OCI-LY7 (cell line): ENCODE measurements at regions not wholly inside any gene's neighbourhood (a gene's known extent, or its start where the extent isn't known, plus 50 kb on each side); places are given as distances from the start of the nearest gene placed in this dataset.

ENCODE experiments used
- BruUV-seq: library from RNA; stranded (reverse); fragments of 400-500 nt; replicated peaks from 2 replicates; lab custom pipeline; 2021; lab: Mats Ljungman, UMichigan
- CTCF ChIA-PET: fragments of 300-600 bp; sonication (Branson Sonifier 250); formaldehyde crosslinking; loops from one replicate; lab custom pipeline; 2022; ENCODE audit warnings: antibody characterized with exemption; ENCODE audit not compliant: unreplicated experiment; lab: Charles Lee
- POLR2A ChIA-PET: fragments of 300-600 bp; sonication (Branson Sonifier 250); formaldehyde crosslinking; loops from one replicate; lab custom pipeline; 2022; ENCODE audit warnings: antibody characterized with exemption; lab: Charles Lee
- DNase-seq: peaks from one replicate; pipeline ENCODE4 v3.0.0-alpha.2; 2015; ENCODE audit warnings: low spot score
- H2AFZ ChIP-seq: fragments of 200-600 bp; sonication (generic), shearing (Covaris generic); 2 replicates; pipeline ENCODE4 v1.6.1; 2014; ENCODE audit warnings: mild to moderate bottlenecking, antibody characterized with exemption, low read length, moderate library complexity
- H3K27ac ChIP-seq: fragments of 200-600 bp; sonication (generic); 2 replicates; pipeline ENCODE4 v1.5.1; 2014; ENCODE audit warnings: mixed run types, low read depth, mild to moderate bottlenecking, moderate library complexity, low read length, inconsistent platforms; ENCODE audit not compliant: poor library complexity, severe bottlenecking
- H3K36me3 ChIP-seq: fragments of 200-600 bp; sonication (generic); 2 replicates; pipeline ENCODE4 v1.6.1; 2014; ENCODE audit warnings: mild to moderate bottlenecking, antibody characterized with exemption, low read length, moderate library complexity, mixed read lengths; ENCODE audit not compliant: insufficient read depth
- H3K4me1 ChIP-seq: fragments of 200-600 bp; sonication (generic); 2 replicates; pipeline ENCODE4 v1.5.1; 2014; ENCODE audit warnings: mild to moderate bottlenecking, low read length; ENCODE audit not compliant: insufficient read depth, poor library complexity, severe bottlenecking
- H3K4me2 ChIP-seq: fragments of 200-600 bp; sonication (generic); 2 replicates; pipeline ENCODE4 v1.6.1; 2014; ENCODE audit warnings: mild to moderate bottlenecking, low read length
- H3K4me3 ChIP-seq: fragments of 200-600 bp; sonication (generic); 2 replicates; pipeline ENCODE4 v1.5.1; 2014; ENCODE audit warnings: mild to moderate bottlenecking, low read depth, low read length; ENCODE audit not compliant: poor library complexity, severe bottlenecking
- H3K79me2 ChIP-seq: fragments of 200-600 bp; sonication (generic); 2 replicates; pipeline ENCODE4 v1.6.1; 2016; ENCODE audit warnings: low read depth, mild to moderate bottlenecking, low read length, moderate library complexity, mixed read lengths; ENCODE audit not compliant: insufficient read depth
- H3K9me2 ChIP-seq: fragments of 200-600 bp; sonication (generic); 2 replicates; pipeline ENCODE4 v1.6.1; 2016; ENCODE audit warnings: mild to moderate bottlenecking, low read length, mixed read lengths; ENCODE audit not compliant: insufficient read depth
- H3K9me3 ChIP-seq: fragments of 200-600 bp; sonication (generic); 2 replicates; pipeline ENCODE4 v1.6.1; 2014; ENCODE audit warnings: mild to moderate bottlenecking, mixed run types, low read length, mixed read lengths
- H4K20me1 ChIP-seq: fragments of 200-600 bp; sonication (generic); 2 replicates; pipeline ENCODE4 v1.6.1; 2014; ENCODE audit warnings: mild to moderate bottlenecking, antibody characterized with exemption, low read length, moderate library complexity, mixed read lengths; ENCODE audit not compliant: insufficient read depth
- EZH2phosphoT487 ChIP-seq: fragments of 200-600 bp; sonication (generic); IDR thresholded peaks from 2 replicates; pipeline ENCODE4 v1.6.1; 2018; ENCODE audit warnings: low read depth, borderline replicate concordance, mild to moderate bottlenecking, mixed run types, antibody characterized with exemption, low read length, moderate library complexity, mixed read lengths
- intact Hi-C: fragments of 100-400 bp; cut with micrococcal nuclease; formaldehyde crosslinking; loops from one replicate; pipeline ENCODE4 v1.10.0; 2022; ENCODE audit not compliant: unreplicated experiment
- TF ChIP-seq, protein P1 (sequence below): fragments of 200-600 bp; sonication (generic); conservative IDR thresholded peaks from 2 replicates; pipeline ENCODE4 v1.5.1; 2014; ENCODE audit warnings: mild to moderate bottlenecking, antibody characterized with exemption, low read length, moderate library complexity, mixed read lengths

DNA sequence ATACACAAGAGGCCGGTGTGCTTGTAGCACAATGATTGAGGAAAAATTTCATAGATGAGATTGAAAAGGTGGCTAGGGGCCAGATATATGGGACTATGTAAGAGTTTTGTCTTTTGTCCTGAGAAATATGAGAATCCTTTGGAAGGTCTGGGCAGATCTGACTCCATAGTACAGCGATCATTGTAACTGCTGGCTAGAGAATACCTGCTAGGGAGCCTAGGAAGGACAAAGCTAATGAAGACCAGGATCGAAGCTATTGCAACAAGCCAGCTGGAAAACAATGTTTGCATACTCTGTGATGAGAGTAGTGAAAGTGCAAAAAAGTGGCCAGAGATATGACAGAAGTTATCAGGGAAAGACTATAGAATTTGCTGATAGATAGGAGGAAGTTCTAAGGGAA is 537.6 kb downstream of the C12orf50 start:
- Histone ChIP-seq H3K4me1 (no peaks in the 10 kb centered on the region), H3K27ac (no peak overlapping the region), H3K4me3 (no peak overlapping the region), H3K9me2 (no peaks in the 10 kb centered on the region), H3K4me2 (no peak overlapping the region), H3K36me3 (no peaks in the 10 kb centered on the region), H3K9me3 (no peaks in the 10 kb centered on the region), H4K20me1 (no peaks in the 10 kb centered on the region), H2AFZ (no peak overlapping the region), H3K79me2 (no peaks in the 10 kb centered on the region)
- TF ChIP-seq, protein P1, sequence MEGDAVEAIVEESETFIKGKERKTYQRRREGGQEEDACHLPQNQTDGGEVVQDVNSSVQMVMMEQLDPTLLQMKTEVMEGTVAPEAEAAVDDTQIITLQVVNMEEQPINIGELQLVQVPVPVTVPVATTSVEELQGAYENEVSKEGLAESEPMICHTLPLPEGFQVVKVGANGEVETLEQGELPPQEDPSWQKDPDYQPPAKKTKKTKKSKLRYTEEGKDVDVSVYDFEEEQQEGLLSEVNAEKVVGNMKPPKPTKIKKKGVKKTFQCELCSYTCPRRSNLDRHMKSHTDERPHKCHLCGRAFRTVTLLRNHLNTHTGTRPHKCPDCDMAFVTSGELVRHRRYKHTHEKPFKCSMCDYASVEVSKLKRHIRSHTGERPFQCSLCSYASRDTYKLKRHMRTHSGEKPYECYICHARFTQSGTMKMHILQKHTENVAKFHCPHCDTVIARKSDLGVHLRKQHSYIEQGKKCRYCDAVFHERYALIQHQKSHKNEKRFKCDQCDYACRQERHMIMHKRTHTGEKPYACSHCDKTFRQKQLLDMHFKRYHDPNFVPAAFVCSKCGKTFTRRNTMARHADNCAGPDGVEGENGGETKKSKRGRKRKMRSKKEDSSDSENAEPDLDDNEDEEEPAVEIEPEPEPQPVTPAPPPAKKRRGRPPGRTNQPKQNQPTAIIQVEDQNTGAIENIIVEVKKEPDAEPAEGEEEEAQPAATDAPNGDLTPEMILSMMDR: no peak
- no peak for TF ChIP-seq EZH2phosphoT487
- no peak for DNase-seq
- CTCF ChIA-PET: no interaction called here
- POLR2A ChIA-PET: no interaction called here
- intact Hi-C loops: no loop called here
- BruUV-seq: no TSS peak

DNA sequence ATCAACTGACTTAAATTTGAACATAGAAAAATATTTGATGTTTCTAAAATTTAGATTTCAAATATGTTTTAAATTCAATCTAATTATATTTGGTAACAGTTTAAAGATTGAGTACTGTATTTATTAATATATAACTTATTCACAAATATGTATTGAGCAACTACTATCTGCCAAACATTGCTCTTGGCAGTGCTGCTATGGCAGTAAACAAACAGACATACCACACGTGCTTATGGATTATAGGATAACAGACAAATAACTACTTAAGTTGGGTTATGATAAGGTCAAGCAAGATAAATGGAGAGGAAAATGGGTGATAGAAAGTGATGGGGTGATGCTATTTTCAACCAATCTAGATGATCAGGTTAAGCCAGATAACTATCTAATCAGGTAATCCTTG is 538.1 kb downstream of the C12orf50 start:
- no peak overlapping the region for H3K27ac ChIP-seq
- H3K79me2 ChIP-seq: no peaks in the 10 kb centered on the region
- no peaks in the 10 kb centered on the region for H4K20me1 ChIP-seq
- no peaks in the 10 kb centered on the region for H3K36me3 ChIP-seq
- H3K4me2 ChIP-seq: no peak overlapping the region
- H2AFZ ChIP-seq: no peak overlapping the region
- POLR2A ChIA-PET: no interaction called here
- H3K9me3 ChIP-seq: no peaks in the 10 kb centered on the region
- DNase-seq: no peak
- H3K9me2 ChIP-seq: no peaks in the 10 kb centered on the region
- CTCF ChIA-PET: no interaction called here
- intact Hi-C loops: no loop called here
- BruUV-seq: no TSS peak
- no peak overlapping the region for H3K4me3 ChIP-seq
- no peaks in the 10 kb centered on the region for H3K4me1 ChIP-seq
- TF ChIP-seq EZH2phosphoT487: no peak
- TF ChIP-seq, protein P1: no peak

DNA sequence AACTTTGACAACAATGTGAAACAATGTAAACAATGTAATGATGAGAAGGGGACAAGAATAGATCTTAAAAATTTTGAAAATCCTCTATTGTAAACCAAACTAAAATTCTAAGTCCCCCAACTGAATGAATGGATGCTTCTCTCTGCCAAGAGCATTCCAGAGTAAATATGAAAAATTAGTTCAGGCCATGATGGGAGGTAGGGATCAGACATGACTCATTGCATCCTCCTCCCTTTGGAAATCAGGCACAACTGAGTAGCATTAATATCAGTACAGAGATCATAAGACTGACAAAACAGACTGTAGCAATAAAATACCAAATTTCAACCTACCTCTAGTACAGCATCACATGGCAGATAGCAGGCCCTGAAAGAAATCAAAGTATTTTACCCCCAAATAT is 559.9 kb downstream of the C12orf50 start:
- POLR2A ChIA-PET: no interaction called here
- TF ChIP-seq EZH2phosphoT487: no peak
- TF ChIP-seq, protein P1: no peak
- no peak overlapping the region for H3K4me3 ChIP-seq

More for the DNA sequence above, 559.9 kb downstream of the C12orf50 start:
- CTCF ChIA-PET: no interaction called here
- Histone ChIP-seq H3K27ac (no peak overlapping the region), H4K20me1 (no peaks in the 10 kb centered on the region), H2AFZ (no peak overlapping the region), H3K9me3 (no peaks in the 10 kb centered on the region), H3K4me1 (no peaks in the 10 kb centered on the region), H3K4me2 (no peak overlapping the region), H3K79me2 (no peaks in the 10 kb centered on the region), H3K36me3 (no peaks in the 10 kb centered on the region), H3K9me2 (no peaks in the 10 kb centered on the region)
- no peak for DNase-seq
- intact Hi-C loops: no loop called here
- BruUV-seq: no TSS peak
